Panc1 (cell line): ENCODE measurements at regions not wholly inside any gene's neighbourhood (a gene's known extent, or its start where the extent isn't known, plus 50 kb on each side); places are given as distances from the start of the nearest gene placed in this dataset.

Experiments
- ATAC-seq: fragments of 200-7000 bp; cut with Tn5 transposase; 2 replicates; pipeline ENCODE4 v1.9.1; 2020; ENCODE audit warnings: mild to moderate bottlenecking, moderate library complexity
- BruUV-seq: library from RNA; stranded (reverse); fragments of 400-500 nt; replicated peaks from 2 replicates; lab custom pipeline; 2021; lab: Mats Ljungman, UMichigan
- CTCF ChIA-PET: fragments of 300-600 bp; sonication (Branson Sonifier 250); formaldehyde crosslinking; loops from one replicate; lab custom pipeline; 2022; ENCODE audit warnings: antibody characterized with exemption; lab: Charles Lee
- POLR2A ChIA-PET: fragments of 300-600 bp; sonication (Branson Sonifier 250); formaldehyde crosslinking; loops from one replicate; lab custom pipeline; 2022; ENCODE audit warnings: antibody characterized with exemption; lab: Charles Lee
- DNase-seq: peaks from one replicate; pipeline ENCODE4 v3.0.0-alpha.2; 2010; ENCODE audit warnings: low read depth, low spot score
- H3K27ac ChIP-seq: 2 replicates; pipeline ENCODE4 v1.5.1; 2011; ENCODE audit warnings: mild to moderate bottlenecking, low read length, inconsistent platforms
- H3K27me3 ChIP-seq: fragments of 200-500 bp; sonication (Bioruptor generic); 2 replicates; pipeline ENCODE4 v1.6.0; 2014; ENCODE audit warnings: low read length, inconsistent platforms; ENCODE audit not compliant: control insufficient read depth, insufficient read depth
- H3K36me3 ChIP-seq: fragments of 200-500 bp; sonication (Bioruptor generic); 2 replicates; pipeline ENCODE4 v1.5.1; 2014; ENCODE audit warnings: inconsistent platforms, mild to moderate bottlenecking, low read length, moderate library complexity; ENCODE audit not compliant: control insufficient read depth, insufficient read depth
- H3K4me1 ChIP-seq: 2 replicates; pipeline ENCODE4 v1.5.1; 2011; ENCODE audit warnings: inconsistent platforms, mild to moderate bottlenecking, low read length, moderate library complexity; ENCODE audit not compliant: control insufficient read depth, insufficient read depth
- H3K4me3 ChIP-seq, 2 experiments: 2 replicates each; pipeline ENCODE4 v1.5.1; 2011 to 2012; ENCODE audit warnings: low read depth in 2 of 2, low read length in 2 of 2, mild to moderate bottlenecking in 2 of 2, inconsistent platforms in 1 of 2, moderate library complexity in 1 of 2
- H3K9me3 ChIP-seq: fragments of 200-500 bp; sonication (Bioruptor generic); 2 replicates; pipeline ENCODE4 v1.5.1; 2014; ENCODE audit warnings: low read depth, mild to moderate bottlenecking, inconsistent platforms, low read length, moderate library complexity; ENCODE audit not compliant: control insufficient read depth, insufficient read depth
- POLR2AphosphoS5 ChIP-seq: IDR thresholded peaks from 2 replicates; pipeline ENCODE4 v1.6.1; 2012; ENCODE audit warnings: mild to moderate bottlenecking, low read depth, low read length, moderate library complexity
- SIN3A ChIP-seq: IDR thresholded peaks from 2 replicates; pipeline ENCODE4 v1.6.1; 2012; ENCODE audit warnings: low read depth, mild to moderate bottlenecking, low read length, moderate library complexity, borderline replicate concordance; ENCODE audit not compliant: insufficient read depth
- TCF7L2 ChIP-seq: IDR thresholded peaks from 2 replicates; pipeline ENCODE4 v1.6.1; 2011; ENCODE audit warnings: mild to moderate bottlenecking, low read depth, low read length, inconsistent platforms
- in situ Hi-C: cut with HindIII; loops from 2 replicates; pipeline ENCODE4 v1.10.0; 2016; ENCODE audit warnings: low sequenced_read_pairs, low pct_unique_long_range_greater_than_20kb
- intact Hi-C: fragments of 100-400 bp; cut with micrococcal nuclease; formaldehyde crosslinking; loops from one replicate; pipeline ENCODE4 v1.10.0; 2022; ENCODE audit not compliant: unreplicated experiment
- TF ChIP-seq, protein P1 (sequence below), 2 experiments: IDR thresholded peaks; 2 replicates each; pipeline ENCODE4 v1.6.1; 2011 to 2012; ENCODE audit warnings: low read depth in 2 of 2, control low read depth in 1 of 2, low read length in 1 of 2, mild to moderate bottlenecking in 1 of 2, moderate library complexity in 1 of 2; ENCODE audit not compliant: insufficient read depth in 1 of 2
- TF ChIP-seq, protein P2 (sequence below): fragments of 450-650 bp; IDR thresholded peaks from 2 replicates; pipeline ENCODE4 v1.5.1; 2017; ENCODE audit warnings: mild to moderate bottlenecking

DNA sequence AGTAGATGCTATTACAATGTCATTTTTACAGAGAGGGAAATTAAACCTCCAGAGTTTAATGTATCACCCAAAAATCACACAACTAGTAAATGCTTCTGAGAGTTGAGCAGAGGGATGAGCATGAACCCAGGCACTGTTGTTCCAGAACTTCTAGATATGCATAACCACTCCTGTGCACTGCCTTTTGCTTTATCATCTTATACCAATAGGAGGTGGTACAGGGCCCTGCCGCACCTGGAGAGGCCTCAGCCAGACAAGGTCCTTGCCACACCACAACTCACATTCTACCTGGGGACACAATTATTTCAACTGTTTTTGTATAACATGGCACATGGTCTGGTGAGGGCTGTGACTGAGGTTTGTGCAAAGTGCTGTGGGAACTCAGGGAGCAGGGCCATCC lies 78.5 kb upstream of the NTRK3 start:
- no peak overlapping the region for H3K27ac ChIP-seq
- POLR2A ChIA-PET = no interaction called here
- in situ Hi-C loops (no loop called here), intact Hi-C loops (loop anchor here (10.0 kb wide), 1 partner anchor 120 kb away; no protein-coding TSS in a partner anchor)
- TF ChIP-seq SIN3A = no peak
- TF ChIP-seq POLR2AphosphoS5 = no peak
- TF ChIP-seq, protein P1, sequence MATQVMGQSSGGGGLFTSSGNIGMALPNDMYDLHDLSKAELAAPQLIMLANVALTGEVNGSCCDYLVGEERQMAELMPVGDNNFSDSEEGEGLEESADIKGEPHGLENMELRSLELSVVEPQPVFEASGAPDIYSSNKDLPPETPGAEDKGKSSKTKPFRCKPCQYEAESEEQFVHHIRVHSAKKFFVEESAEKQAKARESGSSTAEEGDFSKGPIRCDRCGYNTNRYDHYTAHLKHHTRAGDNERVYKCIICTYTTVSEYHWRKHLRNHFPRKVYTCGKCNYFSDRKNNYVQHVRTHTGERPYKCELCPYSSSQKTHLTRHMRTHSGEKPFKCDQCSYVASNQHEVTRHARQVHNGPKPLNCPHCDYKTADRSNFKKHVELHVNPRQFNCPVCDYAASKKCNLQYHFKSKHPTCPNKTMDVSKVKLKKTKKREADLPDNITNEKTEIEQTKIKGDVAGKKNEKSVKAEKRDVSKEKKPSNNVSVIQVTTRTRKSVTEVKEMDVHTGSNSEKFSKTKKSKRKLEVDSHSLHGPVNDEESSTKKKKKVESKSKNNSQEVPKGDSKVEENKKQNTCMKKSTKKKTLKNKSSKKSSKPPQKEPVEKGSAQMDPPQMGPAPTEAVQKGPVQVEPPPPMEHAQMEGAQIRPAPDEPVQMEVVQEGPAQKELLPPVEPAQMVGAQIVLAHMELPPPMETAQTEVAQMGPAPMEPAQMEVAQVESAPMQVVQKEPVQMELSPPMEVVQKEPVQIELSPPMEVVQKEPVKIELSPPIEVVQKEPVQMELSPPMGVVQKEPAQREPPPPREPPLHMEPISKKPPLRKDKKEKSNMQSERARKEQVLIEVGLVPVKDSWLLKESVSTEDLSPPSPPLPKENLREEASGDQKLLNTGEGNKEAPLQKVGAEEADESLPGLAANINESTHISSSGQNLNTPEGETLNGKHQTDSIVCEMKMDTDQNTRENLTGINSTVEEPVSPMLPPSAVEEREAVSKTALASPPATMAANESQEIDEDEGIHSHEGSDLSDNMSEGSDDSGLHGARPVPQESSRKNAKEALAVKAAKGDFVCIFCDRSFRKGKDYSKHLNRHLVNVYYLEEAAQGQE (IDR thresholded peaks at IDR 0.05; ENCODE audit: insufficient read depth in 1 of 2, low read depth in 2 of 2, low read length in 1 of 2) = no peak
- TF ChIP-seq TCF7L2 = no peak
- TF ChIP-seq, protein P2, sequence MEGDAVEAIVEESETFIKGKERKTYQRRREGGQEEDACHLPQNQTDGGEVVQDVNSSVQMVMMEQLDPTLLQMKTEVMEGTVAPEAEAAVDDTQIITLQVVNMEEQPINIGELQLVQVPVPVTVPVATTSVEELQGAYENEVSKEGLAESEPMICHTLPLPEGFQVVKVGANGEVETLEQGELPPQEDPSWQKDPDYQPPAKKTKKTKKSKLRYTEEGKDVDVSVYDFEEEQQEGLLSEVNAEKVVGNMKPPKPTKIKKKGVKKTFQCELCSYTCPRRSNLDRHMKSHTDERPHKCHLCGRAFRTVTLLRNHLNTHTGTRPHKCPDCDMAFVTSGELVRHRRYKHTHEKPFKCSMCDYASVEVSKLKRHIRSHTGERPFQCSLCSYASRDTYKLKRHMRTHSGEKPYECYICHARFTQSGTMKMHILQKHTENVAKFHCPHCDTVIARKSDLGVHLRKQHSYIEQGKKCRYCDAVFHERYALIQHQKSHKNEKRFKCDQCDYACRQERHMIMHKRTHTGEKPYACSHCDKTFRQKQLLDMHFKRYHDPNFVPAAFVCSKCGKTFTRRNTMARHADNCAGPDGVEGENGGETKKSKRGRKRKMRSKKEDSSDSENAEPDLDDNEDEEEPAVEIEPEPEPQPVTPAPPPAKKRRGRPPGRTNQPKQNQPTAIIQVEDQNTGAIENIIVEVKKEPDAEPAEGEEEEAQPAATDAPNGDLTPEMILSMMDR = no peak
- H3K4me1 ChIP-seq = no peaks in the 10 kb centered on the region
- CTCF ChIA-PET = no interaction called here
- H3K9me3 ChIP-seq = no peaks in the 10 kb centered on the region
- no peak overlapping the region for H3K4me3 ChIP-seq
- 0 out of 2 replicates have a peak, but pooled peaks cover 5% of the 10 kb centered on the region for H3K27me3 ChIP-seq
- no TSS peak for BruUV-seq
- no peak for ATAC-seq
- no peak for DNase-seq
- no peaks in the 10 kb centered on the region for H3K36me3 ChIP-seq

DNA sequence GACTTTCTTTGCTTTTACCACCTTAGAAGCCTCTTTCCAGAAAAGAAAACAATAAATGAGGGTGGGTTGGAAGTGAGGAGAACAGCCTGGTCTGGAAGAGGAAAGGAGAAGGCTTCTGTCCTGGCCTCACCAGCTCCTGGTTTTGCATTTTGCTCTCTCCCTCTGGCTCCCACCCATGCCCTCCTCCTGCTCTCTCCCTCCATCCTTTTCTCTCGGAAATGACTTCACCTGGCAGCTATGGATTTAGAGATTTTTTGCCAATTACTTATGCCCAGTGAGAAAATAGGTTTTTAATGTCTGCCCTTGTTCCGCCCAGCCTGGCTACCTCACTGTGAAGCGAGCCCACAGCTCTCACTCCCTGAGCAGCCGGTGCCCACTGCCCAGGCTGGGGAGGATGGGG lies 77.9 kb upstream of the NTRK3 start:
- ChIA-PET CTCF (no interaction called here), POLR2A (no interaction called here)
- Histone ChIP-seq H3K4me3 (no peak overlapping the region), H3K27ac (no peak overlapping the region), H3K36me3 (no peaks in the 10 kb centered on the region), H3K4me1 (no peaks in the 10 kb centered on the region), H3K27me3 (0 out of 2 replicates have a peak, but pooled peaks cover 5% of the 10 kb centered on the region), H3K9me3 (no peaks in the 10 kb centered on the region)
- intact Hi-C loops = loop anchor here (10.0 kb wide), 1 partner anchor 120 kb away; no protein-coding TSS in a partner anchor
- DNase-seq (no peak), ATAC-seq (no peak)
- in situ Hi-C loops = no loop called here
- no TSS peak for BruUV-seq
- no peak for TF ChIP-seq TCF7L2
- TF ChIP-seq, protein P2 = no peak
- no peak for TF ChIP-seq SIN3A
- no peak for TF ChIP-seq POLR2AphosphoS5
- TF ChIP-seq, protein P1 (IDR thresholded peaks at IDR 0.05; ENCODE audit: insufficient read depth in 1 of 2, low read depth in 2 of 2, low read length in 1 of 2) = no peak
